ENCODE measurements at regions not wholly inside any gene's neighbourhood (a gene's known extent, or its start where the extent isn't known, plus 50 kb on each side); places are given as distances from the start of the nearest gene placed in this dataset.

GRCh38 chr13:104799152-104799551, 1732.9 kb upstream of the SLC10A2 start:
- Histone ChIP-seq H3K4me3 (ENCODE audit: low read depth in 1 of 2, low read length in 2 of 2) (no peak overlapping the region), H2AFZ (ENCODE audit: low read depth, low read length) (no peak overlapping the region), H3K4me2 (ENCODE audit: insufficient read depth, low read length) (no peak overlapping the region), H3K27me3 (ENCODE audit: insufficient read depth, low read length, poor library complexity) (no peaks in the 10 kb centered on the region), H4K20me1 (ENCODE audit: insufficient read depth, low read length) (no peaks in the 10 kb centered on the region), H3K36me3 (ENCODE audit: insufficient read depth, low read length) (peaks cover 73% of the 10 kb centered on the region), H3K9me3 (ENCODE audit: insufficient read depth, low read length, severe bottlenecking) (no peaks in the 10 kb centered on the region), H3K79me2 (ENCODE audit: insufficient read depth, low read length) (peaks cover 83% of the 10 kb centered on the region), H3K9ac (ENCODE audit: low read depth, low read length) (no peak overlapping the region), H3K27ac (ENCODE audit: low read length) (no peak overlapping the region), H3K4me1 (ENCODE audit: insufficient read depth, low read length) (peaks cover 10% of the 10 kb centered on the region; the same call in 1 of the 2 replicates)
- TF ChIP-seq CTCF (IDR thresholded peaks at IDR 0.05; ENCODE audit: borderline replicate concordance, extremely low read depth, low read length, poor library complexity, severe bottlenecking) (no peak), EZH2 (IDR thresholded peaks at IDR 0.05; ENCODE audit: borderline replicate concordance, low read depth, low read length, severe bottlenecking) (no peak)
- ATAC-seq (ENCODE audit: insufficient read depth, low read depth), result no peak
- DNase-seq, result no peak

- H3K4me3 ChIP-seq (ENCODE audit: low read depth in 1 of 2, low read length in 2 of 2), result no peak overlapping the region
- H3K27ac ChIP-seq (ENCODE audit: low read length), result no peak overlapping the region
- H2AFZ ChIP-seq (ENCODE audit: low read depth, low read length), result no peak overlapping the region
- peaks cover 80% of the 10 kb centered on the region for H3K79me2 ChIP-seq (ENCODE audit: insufficient read depth, low read length)
- H3K4me2 ChIP-seq (ENCODE audit: insufficient read depth, low read length), result no peak overlapping the region
- no peak overlapping the region for H3K9ac ChIP-seq (ENCODE audit: low read depth, low read length)
- TF ChIP-seq CTCF (IDR thresholded peaks at IDR 0.05; ENCODE audit: borderline replicate concordance, extremely low read depth, low read length, poor library complexity, severe bottlenecking) (no peak), EZH2 (IDR thresholded peaks at IDR 0.05; ENCODE audit: borderline replicate concordance, low read depth, low read length, severe bottlenecking) (no peak)
- no peak for ATAC-seq (ENCODE audit: insufficient read depth, low read depth)
- DNase-seq, result no peak
- no peaks in the 10 kb centered on the region for H3K27me3 ChIP-seq (ENCODE audit: insufficient read depth, low read length, poor library complexity)
- no peaks in the 10 kb centered on the region for H3K9me3 ChIP-seq (ENCODE audit: insufficient read depth, low read length, severe bottlenecking)
- H3K36me3 ChIP-seq (ENCODE audit: insufficient read depth, low read length), result peaks cover 69% of the 10 kb centered on the region
- H4K20me1 ChIP-seq (ENCODE audit: insufficient read depth, low read length), result no peaks in the 10 kb centered on the region
- H3K4me1 ChIP-seq (ENCODE audit: insufficient read depth, low read length), result 0 out of 2 replicates have a peak, but pooled peaks cover 7% of the 10 kb centered on the region
These were observed 1732.3 kb upstream of the SLC10A2 start for GRCh38 chr13:104798486-104798885.

- Histone ChIP-seq H3K9ac (ENCODE audit: low read depth, low read length) (no peak overlapping the region), H3K9me3 (ENCODE audit: insufficient read depth, low read length, severe bottlenecking) (no peaks in the 10 kb centered on the region), H3K27me3 (ENCODE audit: insufficient read depth, low read length, poor library complexity) (no peaks in the 10 kb centered on the region), H3K4me2 (ENCODE audit: insufficient read depth, low read length) (no peak overlapping the region), H3K79me2 (ENCODE audit: insufficient read depth, low read length) (peaks cover 69% of the 10 kb centered on the region; the same call in 1 of the 2 replicates), H3K27ac (ENCODE audit: low read length) (no peak overlapping the region), H2AFZ (ENCODE audit: low read depth, low read length) (no peak overlapping the region), H3K4me3 (ENCODE audit: low read depth in 1 of 2, low read length in 2 of 2) (no peak overlapping the region), H3K36me3 (ENCODE audit: insufficient read depth, low read length) (peaks cover 50% of the 10 kb centered on the region; the same call in 1 of the 2 replicates), H3K4me1 (ENCODE audit: insufficient read depth, low read length) (0 out of 2 replicates have a peak, but pooled peaks cover 7% of the 10 kb centered on the region), H4K20me1 (ENCODE audit: insufficient read depth, low read length) (no peaks in the 10 kb centered on the region)
- ATAC-seq (ENCODE audit: insufficient read depth, low read depth) (no peak), DNase-seq (no peak)
- TF ChIP-seq CTCF (IDR thresholded peaks at IDR 0.05; ENCODE audit: borderline replicate concordance, extremely low read depth, low read length, poor library complexity, severe bottlenecking), result no peak
- TF ChIP-seq EZH2 (IDR thresholded peaks at IDR 0.05; ENCODE audit: borderline replicate concordance, low read depth, low read length, severe bottlenecking), result no peak
These were observed 1730.4 kb upstream of the SLC10A2 start for GRCh38 chr13:104796581-104796980.
